Pulmonary artery endothelial cell (primary cell): ENCODE measurements at regions not wholly inside any gene's neighbourhood (a gene's known extent, or its start where the extent isn't known, plus 50 kb on each side); places are given as distances from the start of the nearest gene placed in this dataset.

Experiments
- DNase-seq: peaks from one replicate; pipeline ENCODE4 v3.0.0-alpha.2; 2011; ENCODE audit warnings: low read depth, low spot score

- DNase-seq, result no peak
Observed at GRCh38 chr4:18980516-18981233, 959.1 kb upstream of the LCORL start.

- DNase-seq, result no peak
Observed at GRCh38 chr4:18976884-18977283, 955.3 kb upstream of the LCORL start.

GRCh38 chr4:18975916-18976808, 954.6 kb upstream of the LCORL start:
- no peak for DNase-seq

- DNase-seq, result no peak
Observed at GRCh38 chr4:18973296-18973695, 951.7 kb upstream of the LCORL start.

GRCh38 chr4:18961879-18962278, 940.3 kb upstream of the LCORL start:
- DNase-seq, result no peak

GRCh38 chr4:18961266-18961665, 939.7 kb upstream of the LCORL start:
- DNase-seq, result no peak

GRCh38 chr4:18957716-18958115, 936.2 kb upstream of the LCORL start:
- DNase-seq, result no peak

- DNase-seq, result no peak
Observed at GRCh38 chr4:18954538-18954937, 933.0 kb upstream of the LCORL start.

GRCh38 chr4:18953613-18954012, 932.1 kb upstream of the LCORL start:
- DNase-seq, result no peak

GRCh38 chr4:18945464-18945863, 923.9 kb upstream of the LCORL start:
- no peak for DNase-seq

- no peak for DNase-seq
Observed at GRCh38 chr4:18942874-18943273, 921.3 kb upstream of the LCORL start.

GRCh38 chr4:18938343-18939099, 917.0 kb upstream of the LCORL start:
- DNase-seq, result no peak

- DNase-seq, result no peak
Observed at GRCh38 chr4:18937746-18938145, 916.2 kb upstream of the LCORL start.

GRCh38 chr4:18937080-18937479, 915.5 kb upstream of the LCORL start:
- no peak for DNase-seq

- no peak for DNase-seq
Observed at GRCh38 chr4:18935659-18936345, 914.2 kb upstream of the LCORL start.

GRCh38 chr4:18934197-18934596, 912.6 kb upstream of the LCORL start:
- no peak for DNase-seq

GRCh38 chr4:18932730-18933339, 911.3 kb upstream of the LCORL start:
- no peak for DNase-seq

GRCh38 chr4:18931643-18932377, 910.3 kb upstream of the LCORL start:
- no peak for DNase-seq

GRCh38 chr4:18930487-18930886, 908.9 kb upstream of the LCORL start:
- DNase-seq, result no peak

GRCh38 chr4:18923496-18924161, 902.1 kb upstream of the LCORL start:
- no peak for DNase-seq
